Left lung (tissue), 4 donors: ENCODE measurements at regions not wholly inside any gene's neighbourhood (a gene's known extent, or its start where the extent isn't known, plus 50 kb on each side); places are given as distances from the start of the nearest gene placed in this dataset.
A peak's percentile ranks its signal among the peaks of the same experiment; 100 is the strongest.

Experiments
- ATAC-seq: fragments of 200-7000 bp; cut with Tn5 transposase; one replicate; pipeline ENCODE4 v1.9.1; 2020; ENCODE audit warnings: moderate library complexity
- DNase-seq, 4 donors: peaks; one replicate each; pipeline ENCODE4 v3.0.0-alpha.2; 2013 to 2020
- H3K27ac ChIP-seq, 2 donors: fragments of 200-600 bp; sonication (generic) in 1 of 2; one replicate each; pipeline versions ENCODE4 v1.5.0 to v1.8.0; 2020 to 2021
- H3K27me3 ChIP-seq, 2 donors: fragments of 200-600 bp; sonication (generic) in 1 of 2; one replicate each; pipeline versions ENCODE4 v1.5.0 to v1.8.0; 2020 to 2021
- H3K36me3 ChIP-seq, 2 donors: fragments of 200-600 bp; sonication (generic) in 1 of 2; one replicate each; pipeline versions ENCODE4 v1.5.0 to v1.8.0; 2020 to 2021
- H3K4me1 ChIP-seq, 2 donors: fragments of 200-600 bp; one replicate each; pipeline ENCODE4 v1.8.0; 2021
- H3K4me3 ChIP-seq, 2 donors: fragments of 200-600 bp; sonication (generic) in 1 of 2; one replicate each; pipeline versions ENCODE4 v1.5.0 to v1.8.0; 2020 to 2021; ENCODE audit warnings: mild to moderate bottlenecking in 1 of 2
- H3K9me3 ChIP-seq, 2 donors: fragments of 200-600 bp; sonication (generic) in 1 of 2; one replicate each; pipeline versions ENCODE4 v1.5.0 to v1.8.0; 2020 to 2021
- CTCF ChIP-seq, 2 donors: fragments of 200-600 bp; sonication (generic) in 1 of 2; IDR thresholded peaks; one replicate each; pipeline versions ENCODE4 v1.5.0 to v1.8.0; 2021; ENCODE audit warnings: antibody characterized with exemption in 2 of 2
- intact Hi-C, 2 donors: fragments of 100-400 bp; cut with DNase I; formaldehyde crosslinking; loops; one replicate each; pipeline versions ENCODE4 v1.11.2 to v1.14.2; 2022
- donor health status: DM: no; HTN: yes; CAD: no.
- donor health status: DM: no; HTN: no; CAD: no.

GRCh38 chr5:135181653-135182052 is 147.6 kb upstream of the PITX1 start:
- H3K9me3 ChIP-seq = no peaks in the 10 kb centered on the region
- H3K4me1 ChIP-seq = no peaks in the 10 kb centered on the region
- no peak overlapping the region for H3K27ac ChIP-seq
- H3K27me3 ChIP-seq = peaks cover 0 to 24% of the 10 kb centered on the region in 2 donors
- no peak for TF ChIP-seq CTCF (IDR thresholded peaks at IDR 0.05)
- H3K4me3 ChIP-seq = no peak overlapping the region
- H3K36me3 ChIP-seq = no peaks in the 10 kb centered on the region
- intact Hi-C loops = no loop called here
- no peak for DNase-seq
- no peak for ATAC-seq

GRCh38 chr5:135179308-135179980 is 145.4 kb upstream of the PITX1 start:
- ATAC-seq (no peak), DNase-seq (no peak)
- no peaks in the 10 kb centered on the region for H3K9me3 ChIP-seq

GRCh38 chr5:135178476-135179155 is 144.6 kb upstream of the PITX1 start:
- intact Hi-C loops = no loop called here
- H3K27me3 ChIP-seq = peaks cover 0 to 23% of the 10 kb centered on the region in 2 donors
- DNase-seq = no peak

More at GRCh38 chr5:135179308-135179980, 145.4 kb upstream of the PITX1 start:
- Histone ChIP-seq H3K4me3 (no peak overlapping the region), H3K36me3 (no peaks in the 10 kb centered on the region), H3K27ac (no peak overlapping the region), H3K27me3 (peaks cover 0 to 23% of the 10 kb centered on the region in 2 donors), H3K4me1 (no peaks in the 10 kb centered on the region)
- intact Hi-C loops = no loop called here
- TF ChIP-seq CTCF (IDR thresholded peaks at IDR 0.05) = no peak

GRCh38 chr5:135177591-135177990 is 143.6 kb upstream of the PITX1 start:
- no peaks in the 10 kb centered on the region for H3K4me1 ChIP-seq
- no peak for TF ChIP-seq CTCF (IDR thresholded peaks at IDR 0.05)
- ATAC-seq (no peak), DNase-seq (no peak)
- H3K27me3 ChIP-seq = peaks cover 0 to 30% of the 10 kb centered on the region in 2 donors
- H3K9me3 ChIP-seq = no peaks in the 10 kb centered on the region
- no peaks in the 10 kb centered on the region for H3K36me3 ChIP-seq
- H3K4me3 ChIP-seq = no peak overlapping the region
- H3K27ac ChIP-seq = no peak overlapping the region
- intact Hi-C loops = no loop called here

More at GRCh38 chr5:135178476-135179155, 144.6 kb upstream of the PITX1 start:
- H3K9me3 ChIP-seq = no peaks in the 10 kb centered on the region
- H3K4me1 ChIP-seq = no peaks in the 10 kb centered on the region
- no peak for ATAC-seq
- no peak overlapping the region for H3K4me3 ChIP-seq
- TF ChIP-seq CTCF (IDR thresholded peaks at IDR 0.05) = no peak
- H3K36me3 ChIP-seq = no peaks in the 10 kb centered on the region
- H3K27ac ChIP-seq = no peak overlapping the region

- Histone ChIP-seq H3K36me3 (no peaks in the 10 kb centered on the region), H3K27me3 (peaks cover 0 to 36% of the 10 kb centered on the region in 2 donors), H3K4me3 (no peak overlapping the region), H3K27ac (no peak overlapping the region), H3K4me1 (no peaks in the 10 kb centered on the region), H3K9me3 (no peaks in the 10 kb centered on the region)
- no peak for ATAC-seq
- no peak for TF ChIP-seq CTCF (IDR thresholded peaks at IDR 0.05)
- intact Hi-C loops = no loop called here
- DNase-seq = peak in 1 of 4 donors; percentile 42
Observed at GRCh38 chr5:135176991-135177390, 143.0 kb upstream of the PITX1 start.
